ENCODE measurements at regions not wholly inside any gene's neighbourhood (a gene's known extent, or its start where the extent isn't known, plus 50 kb on each side); places are given as distances from the start of the nearest gene placed in this dataset.

GRCh38 chr4:15130441-15130840 is 128.2 kb downstream of the CPEB2 start:
- no peak for DNase-seq

- no peak for DNase-seq
Observed at GRCh38 chr4:15131551-15131950, 129.3 kb downstream of the CPEB2 start.

- no peak for DNase-seq
Observed at GRCh38 chr4:15132739-15133138, 130.5 kb downstream of the CPEB2 start.

GRCh38 chr4:15139599-15139998 is 137.3 kb downstream of the CPEB2 start:
- DNase-seq, result no peak

GRCh38 chr4:15142201-15142600 is 139.9 kb downstream of the CPEB2 start:
- no peak for DNase-seq

GRCh38 chr4:15143551-15143950 is 141.3 kb downstream of the CPEB2 start:
- no peak for DNase-seq

GRCh38 chr4:15144249-15144966 is 142.1 kb downstream of the CPEB2 start:
- no peak for DNase-seq

- no peak for DNase-seq
Observed at GRCh38 chr4:15144967-15145295, 142.7 kb downstream of the CPEB2 start.

GRCh38 chr4:15145709-15146108 is 143.4 kb downstream of the CPEB2 start:
- no peak for DNase-seq

GRCh38 chr4:15147714-15148113 is 145.4 kb downstream of the CPEB2 start:
- DNase-seq, result no peak

- no peak for DNase-seq
Observed at GRCh38 chr4:15148199-15148598, 145.9 kb downstream of the CPEB2 start.

- DNase-seq, result no peak
Observed at GRCh38 chr4:15148691-15149090, 146.4 kb downstream of the CPEB2 start.

- DNase-seq, result no peak
Observed at GRCh38 chr4:15149234-15149838, 147.1 kb downstream of the CPEB2 start.

- DNase-seq, result no peak
Observed at GRCh38 chr4:15149839-15150592, 147.7 kb downstream of the CPEB2 start.

GRCh38 chr4:15150631-15151030 is 148.3 kb downstream of the CPEB2 start:
- DNase-seq, result no peak

- DNase-seq, result no peak
Observed at GRCh38 chr4:15151033-15151432, 148.8 kb downstream of the CPEB2 start.

GRCh38 chr4:15153662-15154061 is 151.4 kb downstream of the CPEB2 start:
- no peak for DNase-seq

- DNase-seq, result no peak
Observed at GRCh38 chr4:15158406-15159091, 156.3 kb downstream of the CPEB2 start.

- DNase-seq, result no peak
Observed at GRCh38 chr4:15159477-15160019, 157.3 kb downstream of the CPEB2 start.

- DNase-seq, result no peak
Observed at GRCh38 chr4:15161439-15161838, 159.2 kb downstream of the CPEB2 start.

- no peak for DNase-seq
Observed at GRCh38 chr4:15162046-15162445, 159.8 kb downstream of the CPEB2 start.

- DNase-seq, result peak in 1 of 6 experiments; percentile 3
Observed at GRCh38 chr4:15162465-15163283, 160.4 kb downstream of the CPEB2 start.

Measured in stimulated activated naive CD4-positive, alpha-beta T cell (primary cell).